ENCODE measurements at regions not wholly inside any gene's neighbourhood (a gene's known extent, or its start where the extent isn't known, plus 50 kb on each side); places are given as distances from the start of the nearest gene placed in this dataset.

DNA sequence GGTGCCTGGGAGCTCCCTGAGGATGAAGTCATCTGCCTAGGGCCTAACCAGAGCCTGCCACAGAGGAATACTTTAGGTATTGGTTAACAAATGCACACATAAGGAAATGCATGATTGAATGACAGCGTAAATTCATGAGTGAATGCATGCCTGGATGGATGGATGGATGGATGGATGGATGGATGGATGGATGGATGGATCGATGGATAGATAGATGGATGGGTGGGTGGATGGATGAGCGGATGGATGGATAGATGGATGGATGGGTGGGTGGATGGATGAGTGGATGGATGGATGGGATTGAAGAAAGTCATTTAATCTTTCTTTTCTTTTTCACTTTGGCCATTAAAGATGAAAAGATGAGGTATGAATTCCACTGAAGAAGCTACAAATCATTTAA lies 111.9 kb upstream of the SIRPG start:
- TF ChIP-seq, protein P1, sequence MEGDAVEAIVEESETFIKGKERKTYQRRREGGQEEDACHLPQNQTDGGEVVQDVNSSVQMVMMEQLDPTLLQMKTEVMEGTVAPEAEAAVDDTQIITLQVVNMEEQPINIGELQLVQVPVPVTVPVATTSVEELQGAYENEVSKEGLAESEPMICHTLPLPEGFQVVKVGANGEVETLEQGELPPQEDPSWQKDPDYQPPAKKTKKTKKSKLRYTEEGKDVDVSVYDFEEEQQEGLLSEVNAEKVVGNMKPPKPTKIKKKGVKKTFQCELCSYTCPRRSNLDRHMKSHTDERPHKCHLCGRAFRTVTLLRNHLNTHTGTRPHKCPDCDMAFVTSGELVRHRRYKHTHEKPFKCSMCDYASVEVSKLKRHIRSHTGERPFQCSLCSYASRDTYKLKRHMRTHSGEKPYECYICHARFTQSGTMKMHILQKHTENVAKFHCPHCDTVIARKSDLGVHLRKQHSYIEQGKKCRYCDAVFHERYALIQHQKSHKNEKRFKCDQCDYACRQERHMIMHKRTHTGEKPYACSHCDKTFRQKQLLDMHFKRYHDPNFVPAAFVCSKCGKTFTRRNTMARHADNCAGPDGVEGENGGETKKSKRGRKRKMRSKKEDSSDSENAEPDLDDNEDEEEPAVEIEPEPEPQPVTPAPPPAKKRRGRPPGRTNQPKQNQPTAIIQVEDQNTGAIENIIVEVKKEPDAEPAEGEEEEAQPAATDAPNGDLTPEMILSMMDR (conservative IDR thresholded peaks at IDR 0.05; ENCODE audit: low read depth, low read length) = no peak
- no peak for TF ChIP-seq EZH2 (IDR thresholded peaks at IDR 0.05; ENCODE audit: borderline replicate concordance, low read depth, low read length, poor library complexity, severe bottlenecking)
